ENCODE measurements at regions not wholly inside any gene's neighbourhood (a gene's known extent, or its start where the extent isn't known, plus 50 kb on each side); places are given as distances from the start of the nearest gene placed in this dataset.

- CTCF ChIA-PET = no interaction called here
- no peaks in the 10 kb centered on the region for H3K36me3 Mint-ChIP-seq (ENCODE audit: low read depth)
- H3K27me3 Mint-ChIP-seq = no peaks in the 10 kb centered on the region
- H3K9me3 Mint-ChIP-seq = no peaks in the 10 kb centered on the region
- DNase-seq = no peak
- H3K4me3 Mint-ChIP-seq = no peak overlapping the region
- no peak overlapping the region for H3K27ac Mint-ChIP-seq
- ATAC-seq (ENCODE audit: low read depth) = no peak
- no peak for TF ChIP-seq CTCF (IDR thresholded peaks at IDR 0.05)
- H3K4me1 Mint-ChIP-seq = no peaks in the 10 kb centered on the region
- POLR2A ChIA-PET = no interaction called here
- intact Hi-C loops (cut with micrococcal nuclease) = no loop called here
Measured at GRCh38 chrY:15689994-15690393, 1165.7 kb downstream of the NLGN4Y start.

DNA sequence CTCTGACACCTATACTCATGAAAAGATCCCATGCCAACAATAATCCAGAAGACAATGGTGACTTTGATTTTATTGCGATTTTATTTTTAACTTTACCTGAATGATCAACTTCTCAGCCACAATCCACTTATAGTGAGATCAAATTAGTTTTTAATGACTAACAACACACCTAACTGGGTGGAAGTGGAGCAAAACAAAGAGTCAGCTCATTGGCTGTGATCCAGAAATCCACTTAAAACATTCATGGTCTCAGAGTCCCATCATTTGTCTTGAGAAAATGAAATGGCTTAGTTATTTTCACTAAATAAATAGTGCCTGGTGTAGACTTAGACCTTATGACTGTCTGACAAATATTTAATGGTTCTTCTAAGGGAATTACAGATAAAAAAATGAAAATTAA, 1177.8 kb downstream of the NLGN4Y start:
- DNase-seq (no peak), ATAC-seq (ENCODE audit: low read depth) (no peak)
- intact Hi-C loops (cut with micrococcal nuclease) = no loop called here
- no peaks in the 10 kb centered on the region for H3K4me1 Mint-ChIP-seq
- no peaks in the 10 kb centered on the region for H3K9me3 Mint-ChIP-seq
- TF ChIP-seq CTCF (IDR thresholded peaks at IDR 0.05) = no peak
- H3K4me3 Mint-ChIP-seq = no peak overlapping the region
- no peak overlapping the region for H3K27ac Mint-ChIP-seq
- POLR2A ChIA-PET = no interaction called here
- CTCF ChIA-PET = no interaction called here
- H3K36me3 Mint-ChIP-seq (ENCODE audit: low read depth) = no peaks in the 10 kb centered on the region
- H3K27me3 Mint-ChIP-seq = no peaks in the 10 kb centered on the region

DNA sequence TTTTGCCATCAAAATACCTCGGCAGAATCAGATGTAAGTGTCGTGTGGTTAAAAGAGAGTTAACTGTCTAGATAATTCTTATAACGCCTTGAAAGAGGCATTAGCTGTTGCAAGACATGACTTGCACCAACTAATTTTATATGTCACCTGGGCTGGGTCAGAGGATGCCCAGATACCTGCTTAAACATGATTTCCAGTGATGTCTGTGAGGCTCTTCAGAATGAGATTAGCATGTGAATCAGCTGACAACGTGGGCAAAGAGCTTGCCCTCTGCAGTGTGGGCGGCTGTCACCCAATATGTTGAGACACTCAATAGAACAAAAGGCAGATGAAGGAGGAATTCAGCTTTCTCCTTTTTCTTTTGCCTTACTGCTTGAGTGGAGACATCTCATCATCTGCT, 1180.6 kb downstream of the NLGN4Y start:
- TF ChIP-seq CTCF (IDR thresholded peaks at IDR 0.05) = no peak
- Mint-ChIP-seq H3K9me3 (no peaks in the 10 kb centered on the region), H3K27ac (no peak overlapping the region), H3K4me3 (no peak overlapping the region), H3K27me3 (no peaks in the 10 kb centered on the region), H3K4me1 (no peaks in the 10 kb centered on the region), H3K36me3 (ENCODE audit: low read depth) (no peaks in the 10 kb centered on the region)
- ChIA-PET POLR2A (no interaction called here), CTCF (no interaction called here)
- intact Hi-C loops (cut with micrococcal nuclease) = no loop called here
- ATAC-seq (ENCODE audit: low read depth) (no peak), DNase-seq (no peak)

GRCh38 chrY:15749533-15750433, 1225.5 kb downstream of the NLGN4Y start:
- ATAC-seq (ENCODE audit: low read depth) (no peak), DNase-seq (no peak)
- CTCF ChIA-PET = no interaction called here
- TF ChIP-seq CTCF (IDR thresholded peaks at IDR 0.05) = no peak
- no peak overlapping the region for H3K4me3 Mint-ChIP-seq
- no peaks in the 10 kb centered on the region for H3K4me1 Mint-ChIP-seq
- no peak overlapping the region for H3K27ac Mint-ChIP-seq
- H3K36me3 Mint-ChIP-seq (ENCODE audit: low read depth) = no peaks in the 10 kb centered on the region
- POLR2A ChIA-PET = no interaction called here
- H3K9me3 Mint-ChIP-seq = peaks cover 6% of the 10 kb centered on the region
- intact Hi-C loops (cut with micrococcal nuclease) = no loop called here
- H3K27me3 Mint-ChIP-seq = no peaks in the 10 kb centered on the region

DNA sequence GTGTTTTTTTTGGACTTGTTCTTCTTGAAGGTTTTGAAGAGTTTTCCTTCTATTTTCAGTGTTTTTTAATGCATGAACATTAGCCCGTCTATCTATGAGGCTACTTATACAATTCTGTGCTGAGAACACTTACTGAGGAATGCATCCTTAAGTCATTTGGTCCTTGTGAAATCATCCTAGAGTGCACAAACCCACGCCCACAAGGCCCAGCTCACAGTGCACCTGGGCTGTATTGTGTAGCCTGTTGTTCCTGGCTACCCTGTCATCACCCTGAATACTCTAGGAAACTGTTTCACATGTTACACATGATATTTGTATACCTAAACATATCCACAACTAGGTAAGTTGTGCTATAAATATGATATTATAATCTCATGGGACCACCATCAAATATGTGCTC, 1226.7 kb downstream of the NLGN4Y start:
- no peaks in the 10 kb centered on the region for H3K36me3 Mint-ChIP-seq (ENCODE audit: low read depth)
- no peak overlapping the region for H3K27ac Mint-ChIP-seq
- no peak overlapping the region for H3K4me3 Mint-ChIP-seq
- DNase-seq (no peak), ATAC-seq (ENCODE audit: low read depth) (no peak)
- no peaks in the 10 kb centered on the region for H3K27me3 Mint-ChIP-seq
- H3K4me1 Mint-ChIP-seq = no peaks in the 10 kb centered on the region
- peaks cover 6% of the 10 kb centered on the region for H3K9me3 Mint-ChIP-seq
- intact Hi-C loops (cut with micrococcal nuclease) = no loop called here
- no peak for TF ChIP-seq CTCF (IDR thresholded peaks at IDR 0.05)
- ChIA-PET POLR2A (no interaction called here), CTCF (no interaction called here)

Measured in activated B cell treated with CpG ODN at 0.5 μM for 24 hours (primary cell).